ENCODE measurements at regions not wholly inside any gene's neighbourhood (a gene's known extent, or its start where the extent isn't known, plus 50 kb on each side); places are given as distances from the start of the nearest gene placed in this dataset.

DNA sequence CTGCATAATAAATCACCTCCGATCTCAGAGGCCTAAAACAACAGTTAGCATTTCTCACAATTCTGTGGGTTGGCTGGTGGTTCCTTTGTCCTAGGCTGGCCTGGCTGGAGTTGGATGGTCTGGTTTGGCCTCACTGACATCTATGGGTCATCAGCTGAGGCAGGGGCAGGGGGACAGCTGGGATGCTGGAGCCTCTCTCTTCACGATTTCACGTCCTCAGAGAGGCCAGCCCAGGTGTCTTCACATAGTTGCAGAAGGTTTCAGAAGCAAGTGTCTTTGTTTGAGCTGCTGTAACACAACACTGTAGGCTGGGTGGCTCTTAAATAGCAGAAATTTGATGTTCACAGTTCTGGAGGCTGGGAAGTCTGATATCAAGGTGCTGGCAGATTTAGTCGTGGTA, 155.5 kb upstream of the CACNA1E start:
- TF ChIP-seq, protein P1, sequence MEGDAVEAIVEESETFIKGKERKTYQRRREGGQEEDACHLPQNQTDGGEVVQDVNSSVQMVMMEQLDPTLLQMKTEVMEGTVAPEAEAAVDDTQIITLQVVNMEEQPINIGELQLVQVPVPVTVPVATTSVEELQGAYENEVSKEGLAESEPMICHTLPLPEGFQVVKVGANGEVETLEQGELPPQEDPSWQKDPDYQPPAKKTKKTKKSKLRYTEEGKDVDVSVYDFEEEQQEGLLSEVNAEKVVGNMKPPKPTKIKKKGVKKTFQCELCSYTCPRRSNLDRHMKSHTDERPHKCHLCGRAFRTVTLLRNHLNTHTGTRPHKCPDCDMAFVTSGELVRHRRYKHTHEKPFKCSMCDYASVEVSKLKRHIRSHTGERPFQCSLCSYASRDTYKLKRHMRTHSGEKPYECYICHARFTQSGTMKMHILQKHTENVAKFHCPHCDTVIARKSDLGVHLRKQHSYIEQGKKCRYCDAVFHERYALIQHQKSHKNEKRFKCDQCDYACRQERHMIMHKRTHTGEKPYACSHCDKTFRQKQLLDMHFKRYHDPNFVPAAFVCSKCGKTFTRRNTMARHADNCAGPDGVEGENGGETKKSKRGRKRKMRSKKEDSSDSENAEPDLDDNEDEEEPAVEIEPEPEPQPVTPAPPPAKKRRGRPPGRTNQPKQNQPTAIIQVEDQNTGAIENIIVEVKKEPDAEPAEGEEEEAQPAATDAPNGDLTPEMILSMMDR (conservative IDR thresholded peaks at IDR 0.05) = no peak
- no peak for TF ChIP-seq ZFX (IDR thresholded peaks at IDR 0.05)

Data from C4-2B (cell line).